ENCODE measurements at regions not wholly inside any gene's neighbourhood (a gene's known extent, or its start where the extent isn't known, plus 50 kb on each side); places are given as distances from the start of the nearest gene placed in this dataset.
A peak's percentile ranks its signal among the peaks of the same experiment; 100 is the strongest.

GRCh38 chr4:151566053-151566452 is 157.1 kb downstream of the FHIP1A start:
- 75 to 83% methylated on average over 3 of the region's 3 CpGs for WGBS, 2 donors
- no peak overlapping the region for H3K4me3 ChIP-seq
- ATAC-seq (no peak), DNase-seq (no peak)
- intact Hi-C loops (cut with DNase I): no loop called here
- no peak overlapping the region for H3K27ac ChIP-seq
- no peak for TF ChIP-seq POLR2A (IDR thresholded peaks at IDR 0.05)
- TF ChIP-seq, protein P1, sequence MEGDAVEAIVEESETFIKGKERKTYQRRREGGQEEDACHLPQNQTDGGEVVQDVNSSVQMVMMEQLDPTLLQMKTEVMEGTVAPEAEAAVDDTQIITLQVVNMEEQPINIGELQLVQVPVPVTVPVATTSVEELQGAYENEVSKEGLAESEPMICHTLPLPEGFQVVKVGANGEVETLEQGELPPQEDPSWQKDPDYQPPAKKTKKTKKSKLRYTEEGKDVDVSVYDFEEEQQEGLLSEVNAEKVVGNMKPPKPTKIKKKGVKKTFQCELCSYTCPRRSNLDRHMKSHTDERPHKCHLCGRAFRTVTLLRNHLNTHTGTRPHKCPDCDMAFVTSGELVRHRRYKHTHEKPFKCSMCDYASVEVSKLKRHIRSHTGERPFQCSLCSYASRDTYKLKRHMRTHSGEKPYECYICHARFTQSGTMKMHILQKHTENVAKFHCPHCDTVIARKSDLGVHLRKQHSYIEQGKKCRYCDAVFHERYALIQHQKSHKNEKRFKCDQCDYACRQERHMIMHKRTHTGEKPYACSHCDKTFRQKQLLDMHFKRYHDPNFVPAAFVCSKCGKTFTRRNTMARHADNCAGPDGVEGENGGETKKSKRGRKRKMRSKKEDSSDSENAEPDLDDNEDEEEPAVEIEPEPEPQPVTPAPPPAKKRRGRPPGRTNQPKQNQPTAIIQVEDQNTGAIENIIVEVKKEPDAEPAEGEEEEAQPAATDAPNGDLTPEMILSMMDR (IDR thresholded peaks at IDR 0.05): no peak
- H3K9me3 ChIP-seq: no peaks in the 10 kb centered on the region
- H3K27me3 ChIP-seq: no peaks in the 10 kb centered on the region
- H3K4me1 ChIP-seq: peaks cover 69% of the 10 kb centered on the region
- H3K36me3 ChIP-seq (replicated peaks in 1 of 2; ENCODE audit: insufficient read depth in 1 of 2, low read depth in 2 of 2): no peaks in the 10 kb centered on the region

DNA sequence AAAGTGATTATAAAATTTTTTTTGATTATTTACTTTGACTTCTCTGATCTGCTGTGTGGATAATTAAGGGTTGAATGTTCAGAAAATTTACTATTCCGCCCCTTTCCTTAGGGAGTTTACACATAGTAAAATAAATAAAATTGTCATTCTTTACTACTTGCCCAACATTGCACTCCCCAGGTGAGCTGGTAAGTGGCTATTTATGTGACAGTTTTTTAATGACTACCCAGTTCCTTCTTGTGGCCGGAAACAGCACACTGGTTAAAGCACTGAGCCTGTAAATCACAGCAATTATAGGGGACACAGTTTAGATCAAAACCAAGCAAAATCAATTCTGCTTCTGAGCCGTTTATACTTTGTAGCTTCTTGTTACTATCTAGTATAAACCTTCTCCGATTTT is 158.1 kb downstream of the FHIP1A start:
- ATAC-seq: no peak
- no peak overlapping the region for H3K4me3 ChIP-seq

GRCh38 chr4:151568966-151569365 is 160.0 kb downstream of the FHIP1A start:
- peak; percentile 54 to 76 (median 66) for DNase-seq
- Histone ChIP-seq H3K36me3 (replicated peaks in 1 of 2; ENCODE audit: insufficient read depth in 1 of 2, low read depth in 2 of 2) (no peaks in the 10 kb centered on the region), H3K9me3 (no peaks in the 10 kb centered on the region), H3K27me3 (no peaks in the 10 kb centered on the region), H3K4me3 (no peak overlapping the region), H3K4me1 (peaks cover 60% of the 10 kb centered on the region), H3K27ac (peak overlapping the region in 3 of 4 donors; percentile 22 to 48 (median 46))
- intact Hi-C loops (cut with DNase I): no loop called here
- 46 to 57% methylated on average over 5 of the region's 5 CpGs for WGBS, 2 donors
- peak; percentile 95 for ATAC-seq
- TF ChIP-seq, protein P1 (IDR thresholded peaks at IDR 0.05): no peak
- no peak for TF ChIP-seq POLR2A (IDR thresholded peaks at IDR 0.05)

More for the DNA sequence above, 158.1 kb downstream of the FHIP1A start:
- WGBS, 2 donors: 69 to 74% methylated on average over 4 of the region's 4 CpGs
- Histone ChIP-seq H3K27me3 (no peaks in the 10 kb centered on the region), H3K27ac (no peak overlapping the region), H3K36me3 (replicated peaks in 1 of 2; ENCODE audit: insufficient read depth in 1 of 2, low read depth in 2 of 2) (no peaks in the 10 kb centered on the region), H3K4me1 (peaks cover 63% of the 10 kb centered on the region), H3K9me3 (no peaks in the 10 kb centered on the region)
- DNase-seq: no peak
- intact Hi-C loops (cut with DNase I): no loop called here
- no peak for TF ChIP-seq POLR2A (IDR thresholded peaks at IDR 0.05)
- TF ChIP-seq, protein P1 (IDR thresholded peaks at IDR 0.05): no peak

GRCh38 chr4:151569650-151570049 is 160.7 kb downstream of the FHIP1A start:
- ATAC-seq (no peak), DNase-seq (peak in 3 of 4 donors; percentile 15 to 24 (median 18))
- H3K27ac ChIP-seq: peak overlapping the region in 2 of 4 donors; percentile 22 to 46
- H3K4me3 ChIP-seq: no peak overlapping the region
- no peak for TF ChIP-seq POLR2A (IDR thresholded peaks at IDR 0.05)
- TF ChIP-seq, protein P1 (IDR thresholded peaks at IDR 0.05): no peak
- no peaks in the 10 kb centered on the region for H3K27me3 ChIP-seq
- intact Hi-C loops (cut with DNase I): no loop called here
- peaks cover 56% of the 10 kb centered on the region for H3K4me1 ChIP-seq
- no peaks in the 10 kb centered on the region for H3K9me3 ChIP-seq
- no peaks in the 10 kb centered on the region for H3K36me3 ChIP-seq (replicated peaks in 1 of 2; ENCODE audit: insufficient read depth in 1 of 2, low read depth in 2 of 2)

DNA sequence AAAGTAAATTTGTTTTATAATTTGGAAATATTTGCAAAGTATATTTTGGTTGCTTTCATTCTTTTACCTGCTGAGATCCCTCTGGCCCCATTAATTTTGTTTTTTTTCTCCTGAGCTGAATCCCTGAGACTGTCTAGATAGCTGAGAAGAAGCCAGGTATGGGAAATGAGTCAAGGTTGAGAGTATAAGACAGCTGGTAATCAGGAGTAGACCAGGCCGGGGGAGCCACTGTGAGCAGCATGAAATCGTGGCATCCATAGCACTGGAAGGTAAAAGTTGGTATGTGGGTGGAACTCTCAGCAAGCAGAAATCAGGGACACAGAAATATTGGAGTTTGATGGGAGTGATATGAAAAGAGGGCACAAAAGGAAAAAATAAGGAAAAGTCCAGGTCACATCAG is 164.5 kb downstream of the FHIP1A start:
- 41 to 52% methylated on average over 2 of the region's 2 CpGs for WGBS, 2 donors
- ATAC-seq: no peak
- Histone ChIP-seq H3K27me3 (no peaks in the 10 kb centered on the region), H3K9me3 (no peaks in the 10 kb centered on the region), H3K36me3 (replicated peaks in 1 of 2; ENCODE audit: insufficient read depth in 1 of 2, low read depth in 2 of 2) (no peaks in the 10 kb centered on the region), H3K4me1 (peaks cover 26% of the 10 kb centered on the region), H3K27ac (no peak overlapping the region), H3K4me3 (no peak overlapping the region)
- TF ChIP-seq POLR2A (IDR thresholded peaks at IDR 0.05): no peak
- TF ChIP-seq, protein P1 (IDR thresholded peaks at IDR 0.05): no peak
- intact Hi-C loops (cut with DNase I): no loop called here
- DNase-seq: no peak

Measured in body of pancreas (tissue), 4 donors.